ENCODE measurements at regions not wholly inside any gene's neighbourhood (a gene's known extent, or its start where the extent isn't known, plus 50 kb on each side); places are given as distances from the start of the nearest gene placed in this dataset.
"Not testable (repeated sequence)": the region's sequence is repeated elsewhere in the genome, so short reads cannot be mapped to it uniquely, and the experiment has no call there.

DNA sequence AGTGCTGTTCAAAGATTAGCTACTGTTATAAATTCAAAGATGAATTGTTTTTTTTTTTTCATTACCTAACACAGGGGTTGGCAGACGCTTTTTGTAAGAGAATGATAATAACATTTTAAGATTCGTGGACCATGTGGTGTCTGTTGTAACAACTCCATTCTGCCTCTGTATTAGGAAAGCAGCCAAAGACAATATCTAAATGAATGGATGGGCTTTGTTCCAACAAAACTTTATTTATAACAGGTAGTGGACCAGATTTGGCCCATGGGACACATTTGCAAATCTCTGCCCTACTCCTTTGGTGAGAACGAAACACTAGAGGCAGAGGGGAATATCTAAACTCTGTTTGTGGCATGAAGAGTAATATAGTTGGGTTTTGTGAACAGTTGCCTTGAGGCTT is 83.6 kb upstream of the BLID start:
- no peak for DNase-seq
- Histone ChIP-seq H3K4me3 (no peak overlapping the region), H3K9me3 (no peaks in the 10 kb centered on the region), H3K36me3 (no peaks in the 10 kb centered on the region), H3K27me3 (replicated peaks in 1 of 7) (peaks cover 0 to 38% (median 0%) of the 10 kb centered on the region in 7 donors), H3K4me1 (peaks cover 0 to 7% (median 2%) of the 10 kb centered on the region in 6 donors), H3K27ac (no peak overlapping the region)
- intact Hi-C loops (cut with DNase I; ENCODE audit: low total_unique reads): no loop called here
- TF ChIP-seq POLR2AphosphoS5 (IDR thresholded peaks at IDR 0.05): no peak
- TF ChIP-seq, protein P1, sequence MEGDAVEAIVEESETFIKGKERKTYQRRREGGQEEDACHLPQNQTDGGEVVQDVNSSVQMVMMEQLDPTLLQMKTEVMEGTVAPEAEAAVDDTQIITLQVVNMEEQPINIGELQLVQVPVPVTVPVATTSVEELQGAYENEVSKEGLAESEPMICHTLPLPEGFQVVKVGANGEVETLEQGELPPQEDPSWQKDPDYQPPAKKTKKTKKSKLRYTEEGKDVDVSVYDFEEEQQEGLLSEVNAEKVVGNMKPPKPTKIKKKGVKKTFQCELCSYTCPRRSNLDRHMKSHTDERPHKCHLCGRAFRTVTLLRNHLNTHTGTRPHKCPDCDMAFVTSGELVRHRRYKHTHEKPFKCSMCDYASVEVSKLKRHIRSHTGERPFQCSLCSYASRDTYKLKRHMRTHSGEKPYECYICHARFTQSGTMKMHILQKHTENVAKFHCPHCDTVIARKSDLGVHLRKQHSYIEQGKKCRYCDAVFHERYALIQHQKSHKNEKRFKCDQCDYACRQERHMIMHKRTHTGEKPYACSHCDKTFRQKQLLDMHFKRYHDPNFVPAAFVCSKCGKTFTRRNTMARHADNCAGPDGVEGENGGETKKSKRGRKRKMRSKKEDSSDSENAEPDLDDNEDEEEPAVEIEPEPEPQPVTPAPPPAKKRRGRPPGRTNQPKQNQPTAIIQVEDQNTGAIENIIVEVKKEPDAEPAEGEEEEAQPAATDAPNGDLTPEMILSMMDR (IDR thresholded peaks at IDR 0.05 in 8 of 11, conservative IDR thresholded peaks at IDR 0.05 in 3 of 11): no peak
- no peak for TF ChIP-seq POLR2A (IDR thresholded peaks at IDR 0.05)
- 66 to 91% (median 85%) methylated on average over 3 of the region's 3 CpGs for WGBS, 5 donors

DNA sequence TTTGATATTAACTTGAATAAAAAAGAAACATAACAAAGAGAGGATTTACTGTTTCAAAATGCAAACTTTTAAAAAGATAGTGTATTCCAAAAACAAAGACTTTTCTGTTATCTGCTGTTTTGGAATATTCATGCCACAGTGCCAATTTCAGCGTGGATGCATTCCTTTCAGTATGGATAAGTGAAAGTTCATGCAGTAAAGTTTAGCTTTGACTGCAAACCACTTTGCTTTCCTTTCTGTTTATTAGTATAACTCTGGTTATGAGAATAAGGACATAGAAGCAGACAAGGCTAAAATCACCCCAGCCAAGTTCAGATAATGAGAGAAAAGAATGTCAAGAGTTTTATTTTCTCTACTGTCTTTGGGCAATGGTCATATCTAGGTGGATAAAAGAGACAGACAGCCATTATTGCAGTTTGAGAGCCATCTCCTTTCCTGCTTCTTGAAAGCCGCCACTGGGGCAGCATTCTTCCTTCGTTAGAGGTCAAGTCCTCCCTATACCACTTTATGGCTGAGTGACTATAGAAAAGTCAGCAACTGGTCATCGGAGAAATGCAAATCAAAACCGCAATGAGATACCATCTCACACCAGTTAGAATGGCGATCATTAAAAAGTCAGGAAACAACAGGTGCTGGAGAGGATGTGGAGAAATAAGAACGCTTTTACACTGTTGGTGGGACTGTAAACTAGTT is 82.4 kb upstream of the BLID start:
- Histone ChIP-seq H3K4me1 (peaks cover 0 to 7% (median 2%) of the 10 kb centered on the region in 6 donors), H3K4me3 (no peak overlapping the region), H3K27ac (no peak overlapping the region), H3K36me3 (no peaks in the 10 kb centered on the region), H3K9me3 (no peaks in the 10 kb centered on the region), H3K27me3 (replicated peaks in 1 of 7) (peaks cover 0 to 38% (median 0%) of the 10 kb centered on the region in 7 donors)
- intact Hi-C loops (cut with DNase I; ENCODE audit: low total_unique reads): no loop called here
- 87 to 92% (median 88%) methylated on average over 7 of the region's 7 CpGs for WGBS, 5 donors
- DNase-seq: no peak
- TF ChIP-seq, protein P1 (IDR thresholded peaks at IDR 0.05 in 8 of 11, conservative IDR thresholded peaks at IDR 0.05 in 3 of 11): no peak
- no peak for TF ChIP-seq POLR2A (IDR thresholded peaks at IDR 0.05)
- no peak for TF ChIP-seq POLR2AphosphoS5 (IDR thresholded peaks at IDR 0.05)

DNA sequence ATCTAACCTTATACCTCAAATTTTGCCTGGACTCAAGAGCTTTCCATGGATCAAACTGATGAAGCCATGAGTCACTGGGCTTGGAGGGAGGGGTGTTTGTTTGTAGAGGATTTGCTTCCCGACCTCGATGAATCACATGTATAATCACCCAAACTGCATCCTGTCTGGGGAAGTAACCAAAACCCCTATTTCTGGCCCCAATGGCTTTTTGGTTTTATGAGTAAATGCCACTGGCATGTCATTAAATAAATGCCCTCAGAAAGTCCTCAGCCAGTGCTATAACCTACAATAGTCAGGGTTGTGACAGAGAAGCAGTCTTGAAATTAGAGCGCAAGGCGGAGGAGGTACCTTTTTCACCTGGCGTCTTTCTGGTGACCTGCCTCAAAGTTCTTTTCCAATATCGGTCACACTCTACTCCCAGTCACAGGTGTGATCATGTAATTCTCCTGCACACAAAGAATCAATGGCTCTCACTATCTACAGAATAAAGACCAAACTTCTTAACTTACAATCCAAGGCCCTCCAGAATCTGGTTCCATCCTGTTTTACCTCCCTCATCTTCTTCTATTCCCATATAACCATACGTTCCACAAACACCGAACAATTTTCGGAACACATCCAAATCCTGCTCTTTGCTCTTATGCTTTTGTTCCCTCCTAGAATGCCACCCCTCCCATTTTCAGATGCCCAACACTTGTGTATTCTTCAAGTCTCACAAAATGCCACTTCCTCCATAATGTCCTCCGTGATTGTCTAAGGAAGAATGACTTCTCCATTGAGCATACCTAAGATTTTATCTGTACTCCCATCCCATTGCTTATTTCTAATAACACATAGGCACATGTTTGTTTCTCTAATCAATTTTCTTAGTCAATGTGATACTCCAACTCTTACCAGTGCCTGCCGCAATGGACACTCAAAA is 81.3 kb upstream of the BLID start:
- Histone ChIP-seq H3K27ac (no peak overlapping the region), H3K4me1 (no peaks in the 10 kb centered on the region), H3K9me3 (no peaks in the 10 kb centered on the region), H3K36me3 (no peaks in the 10 kb centered on the region), H3K27me3 (replicated peaks in 1 of 7) (peaks cover 0 to 26% (median 0%) of the 10 kb centered on the region in 7 donors), H3K4me3 (no peak overlapping the region)
- no peak for DNase-seq
- intact Hi-C loops (cut with DNase I; ENCODE audit: low total_unique reads): no loop called here
- 77 to 84% (median 80%) methylated on average over 11 of the region's 11 CpGs for WGBS, 5 donors
- TF ChIP-seq, protein P1 (IDR thresholded peaks at IDR 0.05 in 8 of 11, conservative IDR thresholded peaks at IDR 0.05 in 3 of 11): no peak
- no peak for TF ChIP-seq POLR2AphosphoS5 (IDR thresholded peaks at IDR 0.05)
- no peak for TF ChIP-seq POLR2A (IDR thresholded peaks at IDR 0.05)

DNA sequence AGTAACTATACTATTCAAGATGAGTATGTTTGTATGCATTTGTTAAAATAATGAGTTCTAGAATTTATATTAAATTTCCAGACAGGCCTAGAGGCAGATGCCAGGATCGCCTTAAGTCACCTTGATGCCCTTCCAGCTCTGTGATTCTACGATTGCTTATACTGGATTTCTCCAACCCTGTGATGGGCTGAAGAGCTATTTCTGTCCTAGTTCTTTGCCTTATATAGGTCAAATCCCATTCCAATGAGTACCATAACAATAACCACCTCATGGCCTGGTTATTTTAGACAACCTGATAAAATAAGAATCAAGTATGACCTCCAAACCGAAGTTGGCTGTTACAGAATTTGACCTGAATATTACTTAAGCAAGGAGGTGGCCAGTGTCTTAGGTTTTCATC is 79.8 kb upstream of the BLID start:
- Histone ChIP-seq H3K9me3 (no peaks in the 10 kb centered on the region), H3K27me3 (replicated peaks in 1 of 7) (peaks cover 0 to 11% (median 0%) of the 10 kb centered on the region in 7 donors), H3K36me3 (no peaks in the 10 kb centered on the region), H3K4me3 (no peak overlapping the region), H3K4me1 (no peaks in the 10 kb centered on the region), H3K27ac (no peak overlapping the region)
- 88 to 96% (median 93%) methylated on average over 3 of the region's 3 CpGs for WGBS, 5 donors
- intact Hi-C loops (cut with DNase I; ENCODE audit: low total_unique reads): no loop called here
- DNase-seq: no peak
- TF ChIP-seq, protein P1 (IDR thresholded peaks at IDR 0.05 in 8 of 11, conservative IDR thresholded peaks at IDR 0.05 in 3 of 11): no peak
- TF ChIP-seq POLR2A (IDR thresholded peaks at IDR 0.05) (no peak), POLR2AphosphoS5 (IDR thresholded peaks at IDR 0.05) (no peak)

DNA sequence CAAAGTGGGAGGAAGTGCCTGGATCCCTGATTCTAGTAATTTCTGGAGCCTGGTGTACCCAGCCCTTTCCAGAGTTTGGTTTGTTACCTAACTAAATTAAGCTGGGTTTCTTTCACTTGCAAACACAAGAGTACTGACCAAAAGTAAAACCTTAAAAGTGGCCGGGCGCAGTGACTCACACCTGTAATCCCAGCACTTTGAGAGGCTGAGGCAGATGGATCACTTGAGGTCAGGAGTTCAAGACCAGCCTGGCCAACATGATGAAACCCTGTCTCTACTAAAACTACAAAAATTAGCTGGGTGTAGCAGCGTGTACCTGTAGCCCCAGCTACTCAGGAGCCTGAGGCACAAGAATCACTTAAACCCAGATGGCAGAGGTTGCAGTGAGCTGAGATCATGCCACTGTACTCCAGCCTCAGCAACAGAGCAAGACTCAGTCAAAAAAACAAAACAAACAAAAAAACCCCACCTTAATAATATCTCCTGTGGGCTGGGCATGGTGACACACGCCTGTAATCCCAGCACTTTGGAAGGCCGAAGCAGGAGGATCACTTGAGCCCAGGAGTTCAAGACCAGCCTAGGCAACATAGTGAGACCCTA is 78.0 kb upstream of the BLID start:
- H3K9me3 ChIP-seq; intact Hi-C loops (cut with DNase I; ENCODE audit: low total_unique reads): not testable (repeated sequence)

More for the DNA sequence above, 78.0 kb upstream of the BLID start:
- H3K36me3 ChIP-seq, H3K4me1 ChIP-seq, DNase-seq, H3K27ac ChIP-seq, H3K4me3 ChIP-seq: not testable (repeated sequence)
- WGBS, 5 donors: 84 to 90% (median 87%) methylated on average over 5 of the region's 5 CpGs
- H3K27me3 ChIP-seq (replicated peaks in 1 of 7): peaks cover 0 to 11% (median 0%) of the 10 kb centered on the region in 7 donors
